NCI-H2196 treated with DMSO at 0.1 percent for 48 hours (cell line): ENCODE measurements at regions not wholly inside any gene's neighbourhood (a gene's known extent, or its start where the extent isn't known, plus 50 kb on each side); places are given as distances from the start of the nearest gene placed in this dataset.
"Not testable (repeated sequence)": the region's sequence is repeated elsewhere in the genome, so short reads cannot be mapped to it uniquely, and the experiment has no call there.

ENCODE experiments used
- DNase-seq: peaks from one replicate; lab custom pipeline; 2025; ENCODE audit not compliant: unreplicated experiment; lab: John Stamatoyannopoulos, UW

DNA sequence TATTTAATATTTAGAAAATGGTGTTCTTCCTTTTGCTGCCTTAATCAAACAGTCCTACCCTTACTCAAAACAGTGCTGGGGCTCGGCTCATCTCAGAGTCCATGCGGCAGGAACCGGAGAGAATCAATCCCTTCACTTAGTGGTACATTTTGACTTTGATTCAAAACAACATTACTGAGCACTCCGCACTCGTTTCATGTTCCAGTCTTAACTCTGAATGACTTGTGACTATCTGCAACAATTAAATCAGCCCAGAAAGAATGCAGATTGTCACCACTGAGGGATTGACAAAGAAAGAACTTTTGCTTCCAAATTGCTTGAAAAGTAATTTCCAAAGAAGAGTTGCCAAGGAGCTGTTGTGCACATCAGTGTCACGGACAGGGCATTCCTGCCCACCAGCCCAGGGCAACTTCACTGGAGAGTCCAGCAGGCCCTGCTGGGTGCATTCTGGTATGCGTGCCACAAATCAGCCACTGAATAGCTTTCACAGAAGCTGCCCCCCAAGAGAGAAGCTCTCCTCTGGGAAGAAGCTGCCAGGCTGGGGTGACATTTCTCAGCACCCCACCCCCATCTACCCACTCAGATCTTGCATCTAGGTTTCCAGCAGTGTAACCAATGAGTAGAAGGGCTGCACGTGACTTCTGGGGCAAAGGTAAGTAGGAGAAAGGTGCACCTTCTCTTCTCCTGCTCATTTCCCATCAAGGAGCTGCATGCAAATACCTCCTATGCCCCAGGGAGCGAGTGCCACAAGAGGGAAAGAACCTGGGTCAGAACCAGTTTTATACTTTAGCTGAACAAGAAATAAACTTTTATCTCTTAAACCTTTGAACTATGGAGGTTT lies 84.6 kb upstream of the ATP8B1 start:
- DNase-seq = no peak

- no peak for DNase-seq
Observed at GRCh38 chr18:57885931-57886330, 82.8 kb upstream of the ATP8B1 start.

- DNase-seq = no peak
Observed at GRCh38 chr18:57882465-57882864, 79.3 kb upstream of the ATP8B1 start.

GRCh38 chr18:57881818-57882413 lies 78.8 kb upstream of the ATP8B1 start:
- DNase-seq = peak; percentile 53

GRCh38 chr18:57879924-57880323 lies 76.8 kb upstream of the ATP8B1 start:
- DNase-seq = not testable (repeated sequence)

- no peak for DNase-seq
Observed at GRCh38 chr18:57869221-57869620, 66.1 kb upstream of the ATP8B1 start.

GRCh38 chr18:57866355-57866754 lies 63.2 kb upstream of the ATP8B1 start:
- DNase-seq = no peak

GRCh38 chr18:57864615-57865121 lies 61.6 kb upstream of the ATP8B1 start:
- DNase-seq = no peak

- no peak for DNase-seq
Observed at GRCh38 chr18:57863706-57864105, 60.6 kb upstream of the ATP8B1 start.

DNA sequence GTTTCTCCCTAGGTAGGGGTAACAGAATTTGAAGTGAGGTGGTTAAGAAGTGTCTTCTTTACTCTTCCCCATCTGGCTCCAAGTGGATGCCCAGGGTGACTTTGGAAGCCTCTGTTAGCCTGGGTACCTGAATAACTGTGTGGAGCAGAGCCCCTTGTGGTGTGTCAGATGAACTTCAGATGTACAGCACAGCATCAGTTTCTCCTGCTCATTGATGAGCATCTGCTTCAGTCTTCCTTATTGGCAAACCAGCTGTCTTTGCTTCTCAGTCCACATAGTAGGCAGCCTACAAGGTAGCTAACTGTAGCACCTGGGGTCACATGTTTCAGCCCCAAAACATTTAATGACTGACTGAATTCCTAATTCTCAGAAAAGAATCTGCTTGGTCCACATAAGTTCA lies 56.2 kb upstream of the ATP8B1 start:
- DNase-seq = no peak

- no peak for DNase-seq
Observed at GRCh38 chr18:57856557-57857280, 53.6 kb upstream of the ATP8B1 start.

- DNase-seq = no peak
Observed at GRCh38 chr18:57856128-57856527, 53.0 kb upstream of the ATP8B1 start.

DNA sequence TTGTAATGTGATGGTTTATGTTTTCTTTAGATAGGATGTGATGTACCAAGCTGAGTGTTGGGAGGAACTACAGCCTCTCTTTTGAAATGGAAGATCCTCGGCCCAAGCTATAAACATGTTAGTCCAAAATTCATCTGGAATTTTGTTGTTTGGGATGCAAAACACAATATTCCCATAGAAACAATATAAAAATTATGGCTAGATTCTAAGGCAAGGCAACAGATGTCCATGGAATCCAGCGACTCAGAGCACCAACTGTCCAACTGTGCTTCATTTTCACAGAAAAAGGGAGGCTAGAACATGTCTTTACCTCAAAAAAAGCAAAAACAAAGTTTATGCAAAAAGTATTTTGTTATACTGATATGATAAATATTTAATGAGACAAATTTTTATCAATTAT lies 52.4 kb upstream of the ATP8B1 start:
- DNase-seq = no peak

DNA sequence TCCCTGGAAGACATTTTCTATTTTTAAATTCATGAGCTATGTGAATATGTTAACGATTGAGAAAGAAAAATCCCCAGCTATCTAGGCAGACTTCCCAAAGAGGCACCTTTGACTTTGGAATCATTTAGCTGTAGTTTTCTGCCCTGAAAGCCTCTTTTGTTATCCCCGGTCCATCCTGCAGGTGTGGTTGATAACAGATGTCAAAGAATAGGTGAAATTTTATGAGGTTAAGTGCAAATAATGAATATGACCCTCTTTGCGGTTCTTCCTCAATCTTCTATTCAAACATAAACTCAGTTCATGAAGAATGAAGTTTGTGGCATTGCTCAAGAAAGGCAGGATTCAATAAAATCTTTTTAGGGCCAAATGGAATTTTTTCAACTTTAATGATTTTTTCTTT lies 51.6 kb upstream of the ATP8B1 start:
- no peak for DNase-seq

GRCh38 chr18:57853864-57854263 lies 50.7 kb upstream of the ATP8B1 start:
- no peak for DNase-seq

- no peak for DNase-seq
Observed at GRCh38 chr18:57853133-57853532, 50.0 kb upstream of the ATP8B1 start.
